ENCODE measurements at regions not wholly inside any gene's neighbourhood (a gene's known extent, or its start where the extent isn't known, plus 50 kb on each side); places are given as distances from the start of the nearest gene placed in this dataset.

- H3K4me1 ChIP-seq (replicated peaks; ENCODE audit: insufficient read depth): no peaks in the 10 kb centered on the region
- H3K27ac ChIP-seq: no peak overlapping the region
- H3F3A ChIP-seq (ENCODE audit: insufficient read depth, low read depth): no peaks in the 10 kb centered on the region
- DNase-seq: no peak
- intact Hi-C loops (cut with micrococcal nuclease; ENCODE audit: unreplicated experiment): no loop called here
- H3K27me3 ChIP-seq (ENCODE audit: insufficient read depth, low read depth): no peaks in the 10 kb centered on the region
- no peak overlapping the region for H3K4me3 ChIP-seq
- H4K20me1 ChIP-seq (ENCODE audit: insufficient read depth): no peaks in the 10 kb centered on the region
- POLR2A ChIA-PET (ENCODE audit: unreplicated experiment): no interaction called here
- no TSS peak for BruUV-seq (replicated peaks)
- TF ChIP-seq CTCF (conservative IDR thresholded peaks at IDR 0.05) (no peak), EZH2 (IDR thresholded peaks at IDR 0.05; ENCODE audit: low read depth) (no peak)
- H3K9me2 ChIP-seq (ENCODE audit: insufficient read depth): no peaks in the 10 kb centered on the region
- H3K79me2 ChIP-seq (ENCODE audit: low read depth): no peaks in the 10 kb centered on the region
- no peaks in the 10 kb centered on the region for H3K9me3 ChIP-seq (ENCODE audit: insufficient read depth, low read depth)
- H3K36me3 ChIP-seq (ENCODE audit: low read depth): no peaks in the 10 kb centered on the region
- no peak overlapping the region for H3K4me2 ChIP-seq
- H2AFZ ChIP-seq: no peak overlapping the region
- CTCF ChIA-PET: no interaction called here
Measured at GRCh38 chr4:158004101-158004500, 168.7 kb downstream of the GASK1B start.

GRCh38 chr4:158003212-158003611 is 169.6 kb downstream of the GASK1B start:
- Histone ChIP-seq H3K79me2 (ENCODE audit: low read depth) (no peaks in the 10 kb centered on the region), H3K27ac (no peak overlapping the region), H3K36me3 (ENCODE audit: low read depth) (no peaks in the 10 kb centered on the region), H3K9me3 (ENCODE audit: insufficient read depth, low read depth) (no peaks in the 10 kb centered on the region), H3K9me2 (ENCODE audit: insufficient read depth) (no peaks in the 10 kb centered on the region), H3K4me3 (no peak overlapping the region), H3K4me2 (no peak overlapping the region), H2AFZ (no peak overlapping the region), H3K27me3 (ENCODE audit: insufficient read depth, low read depth) (no peaks in the 10 kb centered on the region), H3K4me1 (replicated peaks; ENCODE audit: insufficient read depth) (no peaks in the 10 kb centered on the region), H4K20me1 (ENCODE audit: insufficient read depth) (no peaks in the 10 kb centered on the region), H3F3A (ENCODE audit: insufficient read depth, low read depth) (no peaks in the 10 kb centered on the region)
- DNase-seq: no peak
- intact Hi-C loops (cut with micrococcal nuclease; ENCODE audit: unreplicated experiment): no loop called here
- BruUV-seq (replicated peaks): no TSS peak
- ChIA-PET CTCF (no interaction called here), POLR2A (ENCODE audit: unreplicated experiment) (no interaction called here)
- TF ChIP-seq EZH2 (IDR thresholded peaks at IDR 0.05; ENCODE audit: low read depth) (no peak), CTCF (conservative IDR thresholded peaks at IDR 0.05) (no peak)

- CTCF ChIA-PET: no interaction called here
- no peak for DNase-seq
- H3K9me2 ChIP-seq (ENCODE audit: insufficient read depth): no peaks in the 10 kb centered on the region
- POLR2A ChIA-PET (ENCODE audit: unreplicated experiment): no interaction called here
- H3K4me1 ChIP-seq (replicated peaks; ENCODE audit: insufficient read depth): no peaks in the 10 kb centered on the region
- no peaks in the 10 kb centered on the region for H3K27me3 ChIP-seq (ENCODE audit: insufficient read depth, low read depth)
- H3K27ac ChIP-seq: no peak overlapping the region
- no peaks in the 10 kb centered on the region for H3F3A ChIP-seq (ENCODE audit: insufficient read depth, low read depth)
- H3K79me2 ChIP-seq (ENCODE audit: low read depth): no peaks in the 10 kb centered on the region
- H2AFZ ChIP-seq: no peak overlapping the region
- TF ChIP-seq EZH2 (IDR thresholded peaks at IDR 0.05; ENCODE audit: low read depth) (no peak), CTCF (conservative IDR thresholded peaks at IDR 0.05) (no peak)
- H3K4me2 ChIP-seq: no peak overlapping the region
- no peaks in the 10 kb centered on the region for H3K9me3 ChIP-seq (ENCODE audit: insufficient read depth, low read depth)
- intact Hi-C loops (cut with micrococcal nuclease; ENCODE audit: unreplicated experiment): no loop called here
- no peaks in the 10 kb centered on the region for H3K36me3 ChIP-seq (ENCODE audit: low read depth)
- BruUV-seq (replicated peaks): no TSS peak
- no peaks in the 10 kb centered on the region for H4K20me1 ChIP-seq (ENCODE audit: insufficient read depth)
- no peak overlapping the region for H3K4me3 ChIP-seq
Measured at GRCh38 chr4:158002173-158002572, 170.7 kb downstream of the GASK1B start.

All from PC-9 (cell line).